ENCODE measurements at regions not wholly inside any gene's neighbourhood (a gene's known extent, or its start where the extent isn't known, plus 50 kb on each side); places are given as distances from the start of the nearest gene placed in this dataset.
"Not testable (repeated sequence)": the region's sequence is repeated elsewhere in the genome, so short reads cannot be mapped to it uniquely, and the experiment has no call there.

- Histone ChIP-seq H3K36me3 (ENCODE audit: control insufficient read depth, insufficient read depth, low read length) (no peaks in the 10 kb centered on the region), H3K27me3 (replicated peaks; ENCODE audit: control insufficient read depth, insufficient read depth, low read length) (no peaks in the 10 kb centered on the region), H3K4me3 (replicated peaks; ENCODE audit: low read depth, low read length) (no peak overlapping the region)
- DNase-seq (ENCODE audit: extremely low read depth, insufficient read length) = no peak
- TF ChIP-seq CTCF (IDR thresholded peaks at IDR 0.05; ENCODE audit: insufficient read depth, low read length, poor library complexity, severe bottlenecking) = no peak
Measured at GRCh38 chr2:67613227-67613626, 216.1 kb downstream of the ETAA1 start.

GRCh38 chr2:67614454-67614853, 217.3 kb downstream of the ETAA1 start:
- no peaks in the 10 kb centered on the region for H3K36me3 ChIP-seq (ENCODE audit: control insufficient read depth, insufficient read depth, low read length)
- TF ChIP-seq CTCF (IDR thresholded peaks at IDR 0.05; ENCODE audit: insufficient read depth, low read length, poor library complexity, severe bottlenecking) = no peak
- no peak overlapping the region for H3K4me3 ChIP-seq (replicated peaks; ENCODE audit: low read depth, low read length)
- no peaks in the 10 kb centered on the region for H3K27me3 ChIP-seq (replicated peaks; ENCODE audit: control insufficient read depth, insufficient read depth, low read length)
- DNase-seq (ENCODE audit: extremely low read depth, insufficient read length) = no peak

DNA sequence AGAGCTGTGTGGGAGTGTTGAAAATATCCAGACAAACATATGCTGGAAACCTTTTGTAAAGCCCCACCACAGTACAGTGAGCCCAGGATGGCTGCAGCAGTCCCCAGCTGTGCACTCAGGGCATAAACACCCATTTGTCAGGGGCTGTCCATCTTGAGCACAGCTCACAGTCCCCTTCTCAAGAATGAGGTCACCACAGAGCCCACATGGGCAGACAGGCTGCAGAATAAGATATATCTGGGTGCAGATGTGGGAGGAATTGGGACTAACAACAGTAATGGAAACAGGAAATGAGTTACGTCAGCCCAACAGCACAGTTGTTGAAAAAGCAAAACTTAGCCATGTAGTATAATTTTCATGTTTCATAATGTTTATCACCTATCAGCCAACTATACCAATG, 219.6 kb downstream of the ETAA1 start:
- no peak for TF ChIP-seq CTCF (IDR thresholded peaks at IDR 0.05; ENCODE audit: insufficient read depth, low read length, poor library complexity, severe bottlenecking)
- Histone ChIP-seq H3K4me3 (replicated peaks; ENCODE audit: low read depth, low read length) (no peak overlapping the region), H3K36me3 (ENCODE audit: control insufficient read depth, insufficient read depth, low read length) (no peaks in the 10 kb centered on the region), H3K27me3 (replicated peaks; ENCODE audit: control insufficient read depth, insufficient read depth, low read length) (no peaks in the 10 kb centered on the region)
- peak; percentile 4 for DNase-seq (ENCODE audit: extremely low read depth, insufficient read length)

DNA sequence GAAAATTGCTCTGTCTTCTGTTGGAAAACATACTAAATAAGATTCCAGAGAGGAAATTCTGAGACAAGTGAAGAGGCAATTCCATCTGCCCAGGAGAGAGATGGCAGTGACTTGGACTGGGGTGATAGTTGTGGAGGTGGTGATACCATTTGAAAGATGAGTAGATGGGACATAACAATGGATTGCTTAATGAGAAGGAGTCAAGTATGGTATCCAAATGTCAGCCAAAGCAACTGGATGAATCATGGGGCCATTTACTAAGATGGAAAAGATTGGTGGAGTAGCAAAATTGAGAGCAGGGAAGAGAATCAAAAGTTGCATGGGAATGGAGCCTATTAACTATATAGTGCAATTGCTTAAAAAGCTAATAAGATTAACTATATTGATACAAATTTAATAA, 222.1 kb downstream of the ETAA1 start:
- no peak for DNase-seq (ENCODE audit: extremely low read depth, insufficient read length)
- H3K4me3 ChIP-seq (replicated peaks; ENCODE audit: low read depth, low read length) = no peak overlapping the region
- no peaks in the 10 kb centered on the region for H3K36me3 ChIP-seq (ENCODE audit: control insufficient read depth, insufficient read depth, low read length)
- TF ChIP-seq CTCF (IDR thresholded peaks at IDR 0.05; ENCODE audit: insufficient read depth, low read length, poor library complexity, severe bottlenecking) = no peak
- no peaks in the 10 kb centered on the region for H3K27me3 ChIP-seq (replicated peaks; ENCODE audit: control insufficient read depth, insufficient read depth, low read length)

DNA sequence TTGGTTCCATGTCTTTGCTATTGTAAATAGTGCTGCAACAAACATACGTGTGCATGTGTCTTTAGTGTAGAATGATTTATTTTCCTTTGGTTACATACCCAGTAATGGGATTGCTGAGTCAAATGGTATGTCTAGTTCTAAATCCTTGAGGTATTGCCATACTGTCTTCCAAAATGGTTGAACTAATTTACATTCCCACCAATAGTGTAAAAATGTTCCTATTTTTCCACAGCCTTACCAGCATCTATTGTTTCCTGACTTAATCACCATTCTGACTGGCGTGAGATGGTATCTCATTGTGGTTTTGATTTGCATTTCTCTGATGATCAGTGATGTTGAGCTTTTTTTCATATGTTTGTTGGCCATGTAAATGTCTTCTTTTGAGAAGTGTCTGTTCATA, 226.6 kb downstream of the ETAA1 start:
- not testable (repeated sequence) for H3K36me3 ChIP-seq (ENCODE audit: control insufficient read depth, insufficient read depth, low read length); H3K4me3 ChIP-seq (replicated peaks; ENCODE audit: low read depth, low read length); H3K27me3 ChIP-seq (replicated peaks; ENCODE audit: control insufficient read depth, insufficient read depth, low read length); DNase-seq (ENCODE audit: extremely low read depth, insufficient read length)

DNA sequence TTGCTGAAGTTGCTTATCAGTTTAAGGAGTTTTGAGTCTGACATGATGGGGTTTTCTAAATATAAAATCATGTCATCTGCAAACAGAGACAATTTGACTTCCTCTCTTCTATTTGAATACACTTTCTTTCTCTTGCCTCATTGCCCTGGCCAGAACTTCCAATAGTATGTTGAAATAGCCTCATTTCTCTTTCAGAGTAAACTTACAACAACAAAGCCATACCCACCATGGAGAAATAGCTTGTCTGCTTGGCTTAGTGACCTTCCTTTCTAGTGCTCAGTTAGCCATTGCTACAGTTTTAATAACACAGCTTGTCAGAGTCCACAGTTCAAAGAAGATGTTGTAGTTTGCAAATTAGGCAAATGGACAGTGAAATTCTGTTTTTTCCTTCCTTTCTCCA, 228.0 kb downstream of the ETAA1 start:
- Histone ChIP-seq H3K4me3 (replicated peaks; ENCODE audit: low read depth, low read length) (no peak overlapping the region), H3K27me3 (replicated peaks; ENCODE audit: control insufficient read depth, insufficient read depth, low read length) (no peaks in the 10 kb centered on the region), H3K36me3 (ENCODE audit: control insufficient read depth, insufficient read depth, low read length) (no peaks in the 10 kb centered on the region)
- no peak for DNase-seq (ENCODE audit: extremely low read depth, insufficient read length)
- no peak for TF ChIP-seq CTCF (IDR thresholded peaks at IDR 0.05; ENCODE audit: insufficient read depth, low read length, poor library complexity, severe bottlenecking)
